HEK293 (cell line): ENCODE measurements at regions not wholly inside any gene's neighbourhood (a gene's known extent, or its start where the extent isn't known, plus 50 kb on each side); places are given as distances from the start of the nearest gene placed in this dataset.

Experiments used
- CTCF ChIA-PET: fragments of 350-600 bp; formaldehyde crosslinking; extraction: SDS; loops from one replicate; lab custom pipeline; 2021; ENCODE audit warnings: antibody characterized with exemption; lab: Yijun Ruan, JAX
- POLR2A ChIA-PET: fragments of 300-600 bp; formaldehyde crosslinking; extraction: SDS; loops from one replicate; lab custom pipeline; 2020; ENCODE audit warnings: antibody characterized with exemption, inconsistent platforms; lab: Yijun Ruan, JAX
- H3K27ac ChIP-seq: fragments of 200-500 bp; sonication (Bioruptor generic); 2 replicates; pipeline ENCODE4 v1.5.1; 2014; ENCODE audit warnings: low read depth, low read length, control low read depth, inconsistent platforms; ENCODE audit errors: extremely low read depth
- H3K36me3 ChIP-seq, 2 experiments: fragments of 200-500 bp in 1 of 2; sonication (Bioruptor generic) in 1 of 2; 1 replicate in 1 of 2; 2 replicates in 1 of 2; pipeline ENCODE4 v1.5.1; 2014 to 2017; ENCODE audit warnings: inconsistent platforms in 2 of 2, low read length in 2 of 2; ENCODE audit not compliant: control insufficient read depth in 2 of 2, insufficient read depth in 1 of 2
- H3K4me1 ChIP-seq: fragments of 200-500 bp; sonication (Bioruptor generic); 2 replicates; pipeline ENCODE4 v1.5.1; 2014; ENCODE audit warnings: mild to moderate bottlenecking, low read length, inconsistent platforms; ENCODE audit not compliant: control insufficient read depth, insufficient read depth
- H3K4me3 ChIP-seq: 2 replicates; pipeline ENCODE4 v1.5.1; 2011; ENCODE audit warnings: low read depth, mild to moderate bottlenecking, control low read depth, low read length, moderate library complexity
- H3K9me3 ChIP-seq: fragments of 200-500 bp; sonication (Bioruptor generic); 2 replicates; pipeline ENCODE4 v1.5.1; 2014; ENCODE audit warnings: low read depth, low read length, inconsistent platforms; ENCODE audit not compliant: control insufficient read depth, insufficient read depth
- BCL11A ChIP-seq: fragments of 450-650 bp; formaldehyde crosslinking; IDR thresholded peaks from 2 replicates; pipeline ENCODE4 v1.5.1; 2016; ENCODE audit warnings: low read depth, missing biosample characterization, missing genetic modification characterization
- KLF8 ChIP-seq: fragments of 450-650 bp; formaldehyde crosslinking; IDR thresholded peaks from 2 replicates; pipeline ENCODE4 v1.5.1; 2016; ENCODE audit warnings: missing biosample characterization, missing genetic modification characterization
- KLF9 ChIP-seq: fragments of 450-650 bp; formaldehyde crosslinking; IDR thresholded peaks from 2 replicates; pipeline ENCODE4 v1.5.1; 2016; ENCODE audit warnings: missing biosample characterization, missing genetic modification characterization, low read depth
- PRDM1 ChIP-seq: fragments of 450-650 bp; formaldehyde crosslinking; IDR thresholded peaks from 2 replicates; pipeline ENCODE4; 2016; ENCODE audit warnings: missing biosample characterization, missing genetic modification characterization
- PRDM2 ChIP-seq: fragments of 450-650 bp; formaldehyde crosslinking; IDR thresholded peaks from 2 replicates; pipeline ENCODE4 v1.5.1; 2016; ENCODE audit warnings: missing biosample characterization, missing genetic modification characterization, borderline replicate concordance
- REPIN1 ChIP-seq: fragments of 450-650 bp; formaldehyde crosslinking; IDR thresholded peaks from 2 replicates; pipeline ENCODE4 v1.5.1; 2017; ENCODE audit warnings: missing biosample characterization, missing genetic modification characterization, low read depth
- SP3 ChIP-seq: fragments of 450-650 bp; formaldehyde crosslinking; IDR thresholded peaks from 2 replicates; pipeline ENCODE4 v1.5.1; 2016; ENCODE audit warnings: missing biosample characterization, missing genetic modification characterization
- SP7 ChIP-seq: fragments of 450-650 bp; formaldehyde crosslinking; IDR thresholded peaks from 2 replicates; pipeline ENCODE4 v1.5.1; 2016; ENCODE audit warnings: missing biosample characterization, missing genetic modification characterization
- ZBTB48 ChIP-seq: fragments of 450-650 bp; formaldehyde crosslinking; IDR thresholded peaks from 2 replicates; pipeline ENCODE4 v1.5.1; 2016; ENCODE audit warnings: missing biosample characterization, missing genetic modification characterization
- ZNF140 ChIP-seq: fragments of 450-650 bp; formaldehyde crosslinking; IDR thresholded peaks from 2 replicates; pipeline ENCODE4 v1.5.1; 2016; ENCODE audit warnings: missing biosample characterization, missing genetic modification characterization
- ZNF24 ChIP-seq: fragments of 450-650 bp; formaldehyde crosslinking; IDR thresholded peaks from 2 replicates; pipeline ENCODE4 v1.5.1; 2016; ENCODE audit warnings: missing biosample characterization, missing genetic modification characterization
- ZNF26 ChIP-seq: fragments of 450-650 bp; formaldehyde crosslinking; IDR thresholded peaks from 2 replicates; pipeline ENCODE4 v1.5.1; 2016; ENCODE audit warnings: missing biosample characterization, missing genetic modification characterization
- ZNF292 ChIP-seq: fragments of 450-650 bp; formaldehyde crosslinking; IDR thresholded peaks from 2 replicates; pipeline ENCODE4 v1.5.1; 2016; ENCODE audit warnings: low read depth, missing biosample characterization, missing genetic modification characterization, borderline replicate concordance
- ZNF530 ChIP-seq: fragments of 450-650 bp; formaldehyde crosslinking; IDR thresholded peaks from 2 replicates; pipeline ENCODE4 v1.5.1; 2016; ENCODE audit warnings: low read depth, missing biosample characterization, missing genetic modification characterization
- ZNF610 ChIP-seq: fragments of 450-650 bp; formaldehyde crosslinking; IDR thresholded peaks from 2 replicates; pipeline ENCODE4 v1.5.1; 2016; ENCODE audit warnings: missing biosample characterization, missing genetic modification characterization, borderline replicate concordance
- ZNF747 ChIP-seq: fragments of 450-650 bp; formaldehyde crosslinking; IDR thresholded peaks from 2 replicates; pipeline ENCODE4 v1.5.1; 2016; ENCODE audit warnings: missing biosample characterization, missing genetic modification characterization
- ZNF791 ChIP-seq: fragments of 450-650 bp; formaldehyde crosslinking; IDR thresholded peaks from 2 replicates; pipeline ENCODE4 v1.5.1; 2016; ENCODE audit warnings: missing biosample characterization, missing genetic modification characterization
- TF ChIP-seq, protein P1 (sequence below): fragments of 450-650 bp; formaldehyde crosslinking; IDR thresholded peaks from 2 replicates; pipeline ENCODE4 v1.5.1; 2017; ENCODE audit warnings: missing biosample characterization, missing genetic modification characterization
- TF ChIP-seq, protein P2 (sequence below): fragments of 450-650 bp; formaldehyde crosslinking; IDR thresholded peaks from 2 replicates; pipeline ENCODE4 v1.5.1; 2016; ENCODE audit warnings: missing biosample characterization, missing genetic modification characterization
- TF ChIP-seq, protein P3 (sequence below): fragments of 450-650 bp; formaldehyde crosslinking; IDR thresholded peaks from 2 replicates; pipeline ENCODE4 v1.5.1; 2016; ENCODE audit warnings: missing biosample characterization, missing genetic modification characterization

DNA sequence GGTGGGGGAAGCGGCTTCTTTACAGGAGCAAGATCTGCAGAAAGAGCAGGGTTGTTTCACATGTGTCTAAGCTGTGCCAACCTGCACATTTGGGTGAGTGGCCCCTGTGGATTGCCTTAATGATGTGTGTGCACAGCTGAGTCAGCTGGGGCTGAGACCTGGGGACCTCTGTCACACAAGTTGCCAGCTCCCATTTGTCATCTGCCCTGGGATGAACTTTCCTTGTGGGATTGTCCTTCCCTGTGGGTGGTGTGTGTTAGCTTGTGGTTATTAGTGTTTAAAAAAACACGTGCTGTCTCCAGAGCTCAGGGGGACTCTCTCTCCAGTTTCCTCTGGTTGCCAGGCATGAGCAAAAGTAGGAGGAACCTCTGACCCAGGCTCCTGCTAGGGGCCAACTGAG is 400.5 kb upstream of the CCL2 start (continued):
- TF ChIP-seq ZBTB48 (tag by site-specific recombination), result no peak
- TF ChIP-seq ZNF292 (tag by site-specific recombination), result no peak
- TF ChIP-seq ZNF747 (tag by site-specific recombination), result no peak
- TF ChIP-seq BCL11A (tag by site-specific recombination), result no peak
- no peak for TF ChIP-seq REPIN1
- TF ChIP-seq, protein P1, sequence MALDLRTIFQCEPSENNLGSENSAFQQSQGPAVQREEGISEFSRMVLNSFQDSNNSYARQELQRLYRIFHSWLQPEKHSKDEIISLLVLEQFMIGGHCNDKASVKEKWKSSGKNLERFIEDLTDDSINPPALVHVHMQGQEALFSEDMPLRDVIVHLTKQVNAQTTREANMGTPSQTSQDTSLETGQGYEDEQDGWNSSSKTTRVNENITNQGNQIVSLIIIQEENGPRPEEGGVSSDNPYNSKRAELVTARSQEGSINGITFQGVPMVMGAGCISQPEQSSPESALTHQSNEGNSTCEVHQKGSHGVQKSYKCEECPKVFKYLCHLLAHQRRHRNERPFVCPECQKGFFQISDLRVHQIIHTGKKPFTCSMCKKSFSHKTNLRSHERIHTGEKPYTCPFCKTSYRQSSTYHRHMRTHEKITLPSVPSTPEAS (tag by site-specific recombination), result no peak
- no peak for TF ChIP-seq ZNF791
- no peak for TF ChIP-seq SP7 (tag by site-specific recombination)

DNA sequence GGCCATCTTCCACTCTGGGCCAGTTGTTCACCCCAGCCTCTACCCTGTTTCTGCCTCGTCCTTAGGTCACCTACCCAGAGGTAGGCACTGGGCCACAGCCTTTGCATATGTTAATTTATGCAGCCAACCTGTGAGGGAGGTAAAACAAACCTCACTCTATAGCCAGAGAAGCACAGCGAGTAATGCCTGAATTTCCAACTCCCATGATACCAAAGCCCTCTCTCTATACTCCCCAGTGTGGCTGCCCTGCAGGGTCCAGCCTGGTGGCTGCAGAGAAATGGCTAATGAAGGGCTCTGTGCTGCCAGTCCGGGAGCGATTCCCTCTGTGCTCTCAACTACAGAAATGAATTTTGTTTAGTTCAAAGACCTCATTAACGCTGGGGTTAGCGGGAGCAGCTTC is 397.0 kb upstream of the CCL2 start:
- Histone ChIP-seq H3K9me3 (no peaks in the 10 kb centered on the region), H3K27ac (no peak overlapping the region)
- POLR2A ChIA-PET, result no interaction called here

More for the DNA sequence above, 397.0 kb upstream of the CCL2 start:
- TF ChIP-seq ZNF530 (no peak), PRDM2 (tag by site-specific recombination) (no peak), ZNF24 (tag by site-specific recombination) (no peak), PRDM1 (no peak), ZNF140 (tag by site-specific recombination) (no peak), KLF8 (tag by site-specific recombination) (no peak), ZNF26 (tag by site-specific recombination) (no peak), REPIN1 (no peak), ZNF747 (tag by site-specific recombination) (no peak), SP3 (tag by site-specific recombination) (no peak), KLF9 (no peak), ZNF610 (tag by site-specific recombination) (no peak)
- TF ChIP-seq, protein P2, sequence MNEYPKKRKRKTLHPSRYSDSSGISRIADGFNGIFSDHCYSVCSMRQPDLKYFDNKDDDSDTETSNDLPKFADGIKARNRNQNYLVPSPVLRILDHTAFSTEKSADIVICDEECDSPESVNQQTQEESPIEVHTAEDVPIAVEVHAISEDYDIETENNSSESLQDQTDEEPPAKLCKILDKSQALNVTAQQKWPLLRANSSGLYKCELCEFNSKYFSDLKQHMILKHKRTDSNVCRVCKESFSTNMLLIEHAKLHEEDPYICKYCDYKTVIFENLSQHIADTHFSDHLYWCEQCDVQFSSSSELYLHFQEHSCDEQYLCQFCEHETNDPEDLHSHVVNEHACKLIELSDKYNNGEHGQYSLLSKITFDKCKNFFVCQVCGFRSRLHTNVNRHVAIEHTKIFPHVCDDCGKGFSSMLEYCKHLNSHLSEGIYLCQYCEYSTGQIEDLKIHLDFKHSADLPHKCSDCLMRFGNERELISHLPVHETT (tag by site-specific recombination), result no peak
- TF ChIP-seq, protein P3, sequence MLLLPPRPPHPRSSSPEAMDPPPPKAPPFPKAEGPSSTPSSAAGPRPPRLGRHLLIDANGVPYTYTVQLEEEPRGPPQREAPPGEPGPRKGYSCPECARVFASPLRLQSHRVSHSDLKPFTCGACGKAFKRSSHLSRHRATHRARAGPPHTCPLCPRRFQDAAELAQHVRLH (tag by site-specific recombination), result no peak
- CTCF ChIA-PET, result interaction anchor here (0.6 to 1.4 kb wide), 2 partner anchors 79 to 257 kb away, joined by 4 to 5 read pairs; no protein-coding TSS in a partner anchor
- no peak overlapping the region for H3K4me3 ChIP-seq
- H3K4me1 ChIP-seq, result no peaks in the 10 kb centered on the region; the same call in 1 of the 2 replicates
- H3K36me3 ChIP-seq, result no peaks in the 10 kb centered on the region
